HG03159 (cell line): ENCODE measurements at regions not wholly inside any gene's neighbourhood (a gene's known extent, or its start where the extent isn't known, plus 50 kb on each side); places are given as distances from the start of the nearest gene placed in this dataset.
A peak's percentile ranks its signal among the peaks of the same experiment; 100 is the strongest.
"Not testable (repeated sequence)": the region's sequence is repeated elsewhere in the genome, so short reads cannot be mapped to it uniquely, and the experiment has no call there.

Experiments
- ATAC-seq: cut with Tn5 transposase; IDR thresholded peaks from one replicate; pipeline ENCODE4 v1.9.1; 2021; ENCODE audit warnings: mild to moderate bottlenecking, moderate library complexity; ENCODE audit not compliant: unreplicated experiment

DNA sequence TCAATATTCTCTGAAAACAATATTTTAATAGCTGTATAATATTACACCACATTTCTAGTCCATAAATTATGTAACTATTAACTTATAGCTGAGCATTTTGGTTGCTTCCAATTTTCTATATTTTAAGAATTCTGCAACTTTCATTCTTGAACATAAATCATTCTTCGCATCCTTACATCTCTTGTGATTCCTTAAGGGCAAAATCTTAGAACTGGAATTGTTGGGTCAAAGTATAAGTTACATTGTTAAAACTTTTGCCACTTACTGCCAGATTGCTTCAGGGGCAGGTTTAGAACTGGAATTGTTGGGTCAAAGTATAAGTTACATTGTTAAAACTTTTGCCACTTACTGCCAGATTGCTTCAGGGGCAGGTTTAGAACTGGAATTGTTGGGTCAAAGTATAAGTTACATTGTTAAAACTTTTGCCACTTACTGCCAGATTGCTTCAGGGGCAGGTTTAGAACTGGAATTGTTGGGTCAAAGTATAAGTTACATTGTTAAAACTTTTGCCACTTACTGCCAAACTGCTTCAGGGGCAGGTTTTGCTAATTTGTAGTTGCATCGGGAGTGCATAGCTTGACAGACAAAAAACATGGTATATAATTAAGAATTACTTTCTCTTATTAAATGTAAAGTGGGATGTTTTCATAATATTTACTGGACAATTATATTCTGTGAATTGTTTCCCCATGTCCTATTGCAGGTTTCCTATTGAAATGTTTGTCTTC, 179.9 kb upstream of the OR13F1 start:
- not testable (repeated sequence) for ATAC-seq

DNA sequence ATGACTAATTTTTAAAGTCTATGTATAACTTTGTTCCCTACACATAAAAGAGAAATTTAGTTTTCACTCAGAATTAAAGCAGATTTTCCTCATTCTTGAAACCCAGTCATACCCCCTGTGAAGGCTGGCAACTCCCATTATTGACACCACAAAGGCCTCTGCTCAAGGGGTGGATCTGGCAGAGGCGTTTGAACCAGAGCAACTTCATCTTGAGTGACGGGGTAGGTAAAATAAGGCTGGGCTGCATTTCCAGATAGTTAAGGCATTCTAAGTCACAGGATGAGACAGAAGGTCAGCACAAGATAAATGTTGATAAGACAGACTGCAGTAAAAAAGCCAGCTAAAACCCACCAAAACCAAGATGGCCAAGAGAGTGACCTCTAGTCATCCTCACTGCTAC, 177.2 kb upstream of the OR13F1 start:
- ATAC-seq, result no peak

- no peak for ATAC-seq
Observed at GRCh38 chr9:104329245-104329644, 174.8 kb upstream of the OR13F1 start.

- no peak for ATAC-seq
Observed at GRCh38 chr9:104330841-104331240, 173.2 kb upstream of the OR13F1 start.

GRCh38 chr9:104334549-104334948, 169.5 kb upstream of the OR13F1 start:
- no peak for ATAC-seq

GRCh38 chr9:104339692-104340091, 164.4 kb upstream of the OR13F1 start:
- ATAC-seq, result no peak

DNA sequence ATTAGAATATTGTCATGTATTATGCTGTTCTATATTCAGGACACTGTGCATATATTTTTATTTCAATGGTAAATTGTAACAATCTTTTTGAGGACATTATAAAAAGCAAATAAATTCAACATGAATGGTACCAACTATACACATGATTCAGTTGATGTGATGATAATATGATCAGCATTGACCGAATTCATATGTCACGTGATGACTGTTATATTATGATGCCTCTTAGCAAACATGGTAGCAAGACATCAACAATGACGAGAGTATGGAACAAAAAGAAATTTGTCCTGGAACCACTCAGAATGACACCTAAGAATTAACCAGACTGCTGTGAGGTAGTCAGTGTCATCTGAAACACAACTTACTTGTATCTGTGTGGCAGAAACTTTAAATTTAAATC, 161.5 kb upstream of the OR13F1 start:
- ATAC-seq, result no peak

DNA sequence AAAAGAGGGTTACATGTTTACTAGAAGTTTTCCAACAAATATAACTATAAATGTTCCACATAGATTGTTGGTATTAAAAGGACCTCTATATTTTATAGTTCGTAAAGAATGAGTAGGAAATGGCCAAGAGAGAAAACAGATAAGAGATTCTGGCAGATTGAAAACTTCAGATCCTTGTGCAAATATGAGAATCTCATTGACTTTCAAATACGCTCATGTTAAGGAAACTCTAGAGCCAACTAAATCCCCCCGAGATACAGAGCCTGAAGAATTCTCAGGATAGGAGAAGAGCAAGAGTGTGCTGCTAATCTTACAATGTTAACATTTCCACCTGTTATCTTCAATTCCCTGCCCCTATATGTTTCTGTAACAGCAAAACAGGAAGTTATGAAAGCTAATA, 159.0 kb upstream of the OR13F1 start:
- no peak for ATAC-seq

DNA sequence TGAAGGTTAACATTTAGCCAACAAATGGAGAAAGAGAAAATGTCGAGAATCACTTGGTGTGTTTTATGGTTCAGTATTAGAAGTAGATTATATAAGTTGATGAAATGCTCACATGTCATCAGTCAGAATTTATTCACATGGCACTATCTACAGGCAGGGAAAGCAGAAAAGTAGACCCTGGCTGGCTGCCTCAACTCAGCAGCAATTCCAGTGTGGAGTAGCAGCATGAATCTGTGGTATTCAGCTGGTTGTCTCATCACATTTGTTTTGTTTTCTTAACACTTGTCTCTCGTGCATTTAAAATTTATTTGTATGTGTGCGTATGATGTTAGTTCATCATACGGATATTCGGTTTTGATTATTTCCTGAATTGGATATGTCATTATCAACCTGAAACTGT, 153.5 kb upstream of the OR13F1 start:
- ATAC-seq, result no peak

DNA sequence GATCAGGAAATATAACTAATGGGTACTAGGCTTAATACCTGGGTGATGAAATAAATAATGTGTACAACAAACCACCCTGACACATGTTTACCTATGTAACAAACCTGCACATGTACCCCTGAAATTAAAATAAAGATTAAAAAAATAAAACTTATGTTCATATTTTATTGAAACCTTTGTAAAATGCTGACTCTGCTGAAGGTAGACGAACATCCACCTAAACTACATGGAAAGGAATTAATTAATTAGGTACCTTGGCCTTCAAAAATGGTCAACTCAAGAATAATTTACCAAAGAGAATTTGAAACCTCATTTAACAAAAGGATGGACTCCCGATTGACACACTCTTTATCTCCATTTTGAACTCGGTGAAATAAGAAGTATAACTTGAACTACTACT, 152.3 kb upstream of the OR13F1 start:
- no peak for ATAC-seq

DNA sequence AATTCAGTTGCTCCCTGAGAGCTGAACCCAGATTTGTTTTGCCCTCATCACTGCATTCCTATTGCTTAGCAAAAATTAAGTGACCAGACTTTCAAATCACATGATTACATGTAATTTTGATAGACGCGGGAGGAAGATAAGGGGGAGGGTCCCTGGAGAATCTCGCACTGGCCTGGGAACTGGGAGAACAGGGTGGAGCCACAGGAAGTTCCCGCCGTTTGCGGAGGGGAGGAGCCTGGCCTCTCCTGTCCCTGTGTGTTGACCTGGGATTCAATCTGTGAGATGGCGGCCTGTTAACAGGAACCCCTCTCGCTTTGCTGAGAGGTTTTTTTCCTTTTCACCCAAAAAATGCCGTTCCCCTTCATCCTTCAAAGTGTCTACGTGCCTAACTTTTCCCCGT, 142.9 kb upstream of the OR13F1 start:
- no peak for ATAC-seq

GRCh38 chr9:104362912-104363472, 141.1 kb upstream of the OR13F1 start:
- no peak for ATAC-seq

GRCh38 chr9:104367507-104367906, 136.6 kb upstream of the OR13F1 start:
- no peak for ATAC-seq

- not testable (repeated sequence) for ATAC-seq
Observed at GRCh38 chr9:104368318-104368717, 135.7 kb upstream of the OR13F1 start.

GRCh38 chr9:104374711-104375110, 129.4 kb upstream of the OR13F1 start:
- no peak for ATAC-seq

DNA sequence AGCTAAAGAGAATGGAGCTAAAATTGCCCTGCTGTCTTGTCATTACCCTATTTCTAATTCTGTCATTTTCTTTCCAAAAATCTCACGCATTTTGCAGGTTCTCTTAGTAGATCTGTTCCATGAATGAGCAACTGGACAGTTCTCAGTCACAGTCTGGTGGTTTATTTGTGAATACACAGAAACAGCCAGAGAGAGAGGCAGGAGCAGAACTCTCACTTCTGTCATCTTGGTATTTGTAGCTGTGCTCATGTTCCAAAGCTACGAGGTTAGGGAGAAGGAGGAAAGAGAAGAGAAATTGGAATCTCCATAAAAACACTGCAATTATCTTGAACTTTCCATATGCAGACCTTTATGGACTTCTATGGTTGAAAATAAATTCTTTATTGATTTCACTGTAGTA, 118.0 kb upstream of the OR13F1 start:
- peak; percentile 21 for ATAC-seq

GRCh38 chr9:104386425-104387069, 117.5 kb upstream of the OR13F1 start:
- ATAC-seq, result peak; percentile 73

- ATAC-seq, result no peak
Observed at GRCh38 chr9:104388071-104388470, 116.0 kb upstream of the OR13F1 start.

GRCh38 chr9:104389341-104389740, 114.7 kb upstream of the OR13F1 start:
- no peak for ATAC-seq

DNA sequence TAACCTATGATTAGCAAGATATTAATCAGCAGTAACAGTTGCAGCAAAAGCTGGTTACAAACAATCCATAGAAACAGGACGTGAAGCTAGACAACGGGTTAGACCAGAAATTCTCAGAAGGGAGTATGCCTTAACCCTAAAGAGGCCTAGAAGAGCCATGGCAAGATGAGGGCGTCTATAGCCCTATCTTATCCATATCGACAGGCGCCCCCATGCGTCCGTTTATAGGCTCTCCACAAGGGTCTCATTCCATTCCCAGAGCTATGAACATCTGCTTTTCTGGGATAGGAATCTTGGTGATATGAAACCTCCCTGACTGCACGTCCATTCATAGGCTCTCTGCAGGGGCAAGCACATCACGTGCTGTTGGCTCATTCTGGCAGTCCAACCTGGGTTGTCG, 109.2 kb upstream of the OR13F1 start:
- not testable (repeated sequence) for ATAC-seq

DNA sequence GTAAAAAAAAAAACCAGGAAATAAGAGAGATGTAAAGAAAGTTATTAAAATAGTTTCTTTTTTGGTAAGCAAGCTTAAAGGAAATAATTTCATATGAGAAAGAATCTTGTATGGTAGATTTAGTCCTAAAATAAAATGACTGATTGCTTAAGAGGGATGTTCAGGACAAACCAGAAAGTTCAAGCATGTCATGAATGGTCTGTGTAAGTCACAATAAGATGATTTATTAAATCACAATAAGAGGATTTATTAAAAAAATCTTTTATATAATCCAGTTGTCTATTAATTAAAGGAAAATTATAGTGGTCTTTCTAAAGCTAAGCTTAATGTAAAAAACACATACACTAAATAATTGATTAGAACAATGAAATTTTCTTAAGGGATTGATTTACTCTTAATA, 91.8 kb upstream of the OR13F1 start:
- ATAC-seq, result no peak

DNA sequence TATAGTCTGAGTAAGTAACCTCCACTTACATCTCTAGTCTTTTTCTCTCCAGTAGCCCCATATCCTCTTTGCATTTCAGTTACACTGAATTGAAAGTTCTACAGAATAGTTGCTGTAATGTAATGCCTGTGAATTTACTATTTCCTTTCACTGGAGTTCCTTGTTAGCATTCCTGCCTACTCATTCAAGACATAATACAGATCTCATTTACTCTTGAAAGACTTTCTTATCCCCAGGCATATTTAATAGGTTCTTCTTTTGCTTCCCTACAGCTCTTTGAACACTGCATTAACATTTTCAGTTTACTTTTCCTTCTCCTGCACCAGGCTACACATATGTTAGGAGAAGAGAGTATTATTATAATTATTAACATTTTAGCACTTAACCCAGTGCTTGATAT, 87.6 kb upstream of the OR13F1 start:
- no peak for ATAC-seq
